ENCODE measurements at regions not wholly inside any gene's neighbourhood (a gene's known extent, or its start where the extent isn't known, plus 50 kb on each side); places are given as distances from the start of the nearest gene placed in this dataset.

DNA sequence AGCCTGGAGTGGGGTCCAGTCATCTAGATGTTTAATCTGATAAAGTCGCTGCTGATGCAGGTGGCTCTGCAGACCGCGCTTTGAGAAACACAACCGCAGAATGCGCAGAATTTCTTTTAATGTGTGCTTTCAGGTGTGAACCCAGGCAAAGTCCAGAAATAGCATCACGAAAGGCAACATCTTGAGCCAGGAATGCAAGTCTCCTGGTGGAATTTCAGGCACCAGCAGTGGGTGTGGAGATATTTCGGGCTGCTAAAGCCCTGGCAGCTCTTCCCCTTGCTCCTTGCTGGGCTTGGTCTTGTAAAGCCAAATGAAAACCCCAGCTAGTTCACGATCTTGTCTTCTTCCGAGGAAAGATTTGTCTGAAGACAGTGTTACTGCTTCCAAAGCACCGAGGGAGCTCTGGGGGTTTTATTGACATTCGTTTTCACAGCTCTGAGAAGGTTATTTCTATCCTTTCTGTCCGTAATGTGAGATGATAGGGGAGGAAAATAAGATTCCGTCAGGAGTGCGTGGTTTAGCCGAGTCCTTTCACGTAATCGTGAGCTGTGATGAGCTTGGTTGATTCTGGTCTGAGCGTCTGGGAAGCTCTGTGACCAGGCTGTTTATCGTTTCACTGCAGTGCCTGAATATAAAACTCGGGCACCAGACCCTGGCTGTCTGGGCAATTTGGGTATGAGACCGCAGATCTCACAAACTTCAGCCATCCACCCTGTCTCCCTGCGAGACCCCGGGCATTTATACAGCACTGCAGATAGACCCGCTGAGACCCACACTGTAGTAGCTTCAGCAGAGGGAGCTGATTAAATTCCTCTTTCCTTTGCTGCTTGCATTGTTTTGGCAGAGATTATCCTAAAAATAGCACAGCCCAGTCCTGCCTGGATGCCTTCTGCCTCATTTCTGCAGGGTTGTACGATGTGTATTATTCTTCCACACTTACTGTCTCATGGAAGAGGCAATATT lies 67.0 kb upstream of the SLC25A26 start:
- no peak for TF ChIP-seq EP300 (IDR thresholded peaks at IDR 0.05)
- TF ChIP-seq, protein P1, sequence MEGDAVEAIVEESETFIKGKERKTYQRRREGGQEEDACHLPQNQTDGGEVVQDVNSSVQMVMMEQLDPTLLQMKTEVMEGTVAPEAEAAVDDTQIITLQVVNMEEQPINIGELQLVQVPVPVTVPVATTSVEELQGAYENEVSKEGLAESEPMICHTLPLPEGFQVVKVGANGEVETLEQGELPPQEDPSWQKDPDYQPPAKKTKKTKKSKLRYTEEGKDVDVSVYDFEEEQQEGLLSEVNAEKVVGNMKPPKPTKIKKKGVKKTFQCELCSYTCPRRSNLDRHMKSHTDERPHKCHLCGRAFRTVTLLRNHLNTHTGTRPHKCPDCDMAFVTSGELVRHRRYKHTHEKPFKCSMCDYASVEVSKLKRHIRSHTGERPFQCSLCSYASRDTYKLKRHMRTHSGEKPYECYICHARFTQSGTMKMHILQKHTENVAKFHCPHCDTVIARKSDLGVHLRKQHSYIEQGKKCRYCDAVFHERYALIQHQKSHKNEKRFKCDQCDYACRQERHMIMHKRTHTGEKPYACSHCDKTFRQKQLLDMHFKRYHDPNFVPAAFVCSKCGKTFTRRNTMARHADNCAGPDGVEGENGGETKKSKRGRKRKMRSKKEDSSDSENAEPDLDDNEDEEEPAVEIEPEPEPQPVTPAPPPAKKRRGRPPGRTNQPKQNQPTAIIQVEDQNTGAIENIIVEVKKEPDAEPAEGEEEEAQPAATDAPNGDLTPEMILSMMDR (IDR thresholded peaks at IDR 0.05): no peak
- TF ChIP-seq POLR2A (IDR thresholded peaks at IDR 0.05): no peak
